Stimulated activated naive B cell treated with anti-CD40 and anti-IgM and Interleukin-4, amounts not matched to agents 10 μg/mL and 1 μg/mL and 100 μg/mL, for 72 hours (primary cell): ENCODE measurements at regions not wholly inside any gene's neighbourhood (a gene's known extent, or its start where the extent isn't known, plus 50 kb on each side); places are given as distances from the start of the nearest gene placed in this dataset.
"Not testable (repeated sequence)": the region's sequence is repeated elsewhere in the genome, so short reads cannot be mapped to it uniquely, and the experiment has no call there.

ENCODE experiments used
- ATAC-seq, 2 donors: fragments of 150-1000 bp; cut with Tn5 transposase; replicated peaks; 2 replicates each; pipeline ENCODE4 v1.10.0; 2021; ENCODE audit warnings: moderate library complexity in 1 of 2
- DNase-seq: peaks from one replicate; pipeline ENCODE4 v3.0.0; 2021
- H3K27ac Mint-ChIP-seq: one replicate; pipeline ENCODE4 v1.8.0; 2022; ENCODE audit warnings: mild to moderate bottlenecking, mixed read lengths
- H3K27me3 Mint-ChIP-seq, 2 donors: one replicate each; pipeline ENCODE4 v1.8.0; 2022; ENCODE audit warnings: mixed read lengths in 2 of 2
- H3K36me3 Mint-ChIP-seq, 2 donors: one replicate each; pipeline ENCODE4 v1.8.0; 2022; ENCODE audit warnings: mixed read lengths in 2 of 2, mild to moderate bottlenecking in 1 of 2
- H3K4me1 Mint-ChIP-seq, 2 donors: one replicate each; pipeline ENCODE4 v1.8.0; 2022; ENCODE audit warnings: mixed read lengths in 2 of 2, mild to moderate bottlenecking in 1 of 2
- H3K4me3 Mint-ChIP-seq, 2 donors: one replicate each; pipeline ENCODE4 v1.8.0; 2022; ENCODE audit warnings: mild to moderate bottlenecking in 2 of 2, mixed read lengths in 2 of 2, moderate library complexity in 1 of 2
- H3K9me3 Mint-ChIP-seq, 2 donors: one replicate each; pipeline ENCODE4 v1.8.0; 2022; ENCODE audit warnings: mixed read lengths in 2 of 2, mild to moderate bottlenecking in 1 of 2

GRCh38 chrX:37509349-37509748 is 62.1 kb upstream of the LANCL3 start:
- ATAC-seq (peak in 1 of 2 donors; percentile 63), DNase-seq (no peak)
- Mint-ChIP-seq H3K27me3 (peaks cover 0 to 8% of the 10 kb centered on the region in 2 donors), H3K27ac (no peak overlapping the region), H3K4me3 (no peak overlapping the region), H3K4me1 (no peaks in the 10 kb centered on the region), H3K9me3 (peaks cover 0 to 5% of the 10 kb centered on the region in 2 donors), H3K36me3 (no peaks in the 10 kb centered on the region)

GRCh38 chrX:37516512-37516911 is 54.9 kb upstream of the LANCL3 start:
- not testable (repeated sequence) for H3K9me3 Mint-ChIP-seq, H3K4me1 Mint-ChIP-seq, H3K27ac Mint-ChIP-seq, H3K4me3 Mint-ChIP-seq, ATAC-seq, H3K36me3 Mint-ChIP-seq, DNase-seq
- peaks cover 0 to 14% of the 10 kb centered on the region in 2 donors for H3K27me3 Mint-ChIP-seq

DNA sequence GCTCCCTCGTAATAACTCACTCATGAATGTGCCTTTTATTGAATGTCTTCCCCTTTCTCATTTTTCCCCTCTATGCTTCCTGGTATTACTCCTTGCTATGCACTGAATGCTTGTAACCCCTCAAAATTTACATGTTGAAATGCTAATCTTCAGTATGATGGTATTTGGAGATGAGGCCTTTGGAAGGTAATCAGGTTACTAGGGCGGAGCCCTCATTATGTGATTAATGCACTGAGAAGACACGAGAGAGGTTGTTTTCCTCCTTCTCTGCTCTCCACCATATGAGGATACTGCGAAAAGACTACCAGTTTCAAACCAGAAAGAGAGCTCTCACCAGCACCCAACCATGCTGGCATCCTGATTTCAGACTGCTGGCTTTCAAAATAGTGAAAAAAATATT is 52.2 kb upstream of the LANCL3 start:
- not testable (repeated sequence) for H3K27ac Mint-ChIP-seq, H3K4me1 Mint-ChIP-seq, H3K36me3 Mint-ChIP-seq, H3K27me3 Mint-ChIP-seq, DNase-seq, ATAC-seq, H3K9me3 Mint-ChIP-seq, H3K4me3 Mint-ChIP-seq

DNA sequence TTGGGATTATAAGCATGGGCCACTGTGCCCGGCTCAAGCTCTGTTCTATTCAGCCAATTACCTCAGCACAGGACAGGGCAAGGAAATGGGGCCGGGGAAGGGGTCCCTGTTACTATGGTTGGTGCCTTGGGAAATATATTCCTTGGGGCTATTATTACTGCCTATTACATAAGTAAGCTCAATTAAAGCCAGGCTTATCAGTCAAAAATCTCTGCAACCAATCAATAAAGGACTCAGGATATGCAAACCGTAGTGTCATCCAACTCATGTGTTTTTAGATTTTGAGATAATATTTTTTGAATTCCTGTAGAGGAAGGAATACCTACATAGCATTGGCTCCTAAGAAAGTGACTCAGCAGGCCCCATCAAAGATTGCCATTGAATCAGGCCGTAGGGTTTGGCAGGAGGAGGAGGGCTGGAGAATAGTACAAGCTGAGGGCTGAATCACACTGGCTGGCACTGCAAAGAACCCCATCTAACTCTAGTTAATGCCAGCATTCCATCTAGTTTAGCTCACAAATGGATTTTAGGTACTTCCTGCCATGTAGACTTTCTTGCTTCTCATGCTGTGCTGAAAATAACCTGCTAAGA is 50.5 kb upstream of the LANCL3 start:
- not testable (repeated sequence) for H3K27ac Mint-ChIP-seq, H3K4me1 Mint-ChIP-seq, H3K36me3 Mint-ChIP-seq, DNase-seq, H3K4me3 Mint-ChIP-seq, ATAC-seq, H3K9me3 Mint-ChIP-seq
- peaks cover 1 to 20% of the 10 kb centered on the region in 2 donors for H3K27me3 Mint-ChIP-seq
